Vagina (tissue), 2 donors: ENCODE measurements at regions not wholly inside any gene's neighbourhood (a gene's known extent, or its start where the extent isn't known, plus 50 kb on each side); places are given as distances from the start of the nearest gene placed in this dataset.

ENCODE experiments used
- DNase-seq, 2 donors: peaks; one replicate each; pipeline ENCODE4 v3.0.0-alpha.2; 2017; ENCODE audit errors: extremely low spot score in 2 of 2
- H3K27ac ChIP-seq: fragments of 200-600 bp; sonication (generic); one replicate; pipeline ENCODE4 v1.5.1; 2019
- H3K27me3 ChIP-seq: fragments of 200-600 bp; sonication (generic); one replicate; pipeline ENCODE4 v1.5.1; 2019
- H3K36me3 ChIP-seq, 2 donors: fragments of 200-600 bp; sonication (generic); one replicate each; pipeline ENCODE4 v1.5.1; 2017 to 2019
- H3K4me1 ChIP-seq: fragments of 200-600 bp; sonication (generic); one replicate; pipeline ENCODE4 v1.5.1; 2019
- H3K4me3 ChIP-seq, 2 donors: fragments of 200-600 bp; sonication (generic); 1 replicate in 1 of 2; 2 replicates in 1 of 2; pipeline ENCODE4 v1.5.1; 2016 to 2019
- H3K9me3 ChIP-seq: fragments of 200-600 bp; sonication (generic); one replicate; pipeline ENCODE4 v1.5.1; 2019
- POLR2A ChIP-seq, 2 donors: fragments of 450-650 bp; IDR thresholded peaks; one replicate each; pipeline ENCODE4 v1.6.1; 2017; ENCODE audit warnings: antibody characterized with exemption in 2 of 2, mild to moderate bottlenecking in 2 of 2, moderate library complexity in 2 of 2
- POLR2AphosphoS5 ChIP-seq, 2 donors: sonication (generic); formaldehyde crosslinking; IDR thresholded peaks; one replicate each; pipeline ENCODE4 v1.9.0; 2017; ENCODE audit warnings: antibody characterized with exemption in 2 of 2, mild to moderate bottlenecking in 2 of 2, low read depth in 1 of 2; ENCODE audit not compliant: insufficient read depth in 1 of 2
- intact Hi-C: fragments of 100-400 bp; cut with DNase I; formaldehyde crosslinking; loops from one replicate; pipeline ENCODE4 v1.15.1; 2023
- TF ChIP-seq, protein P1 (sequence below), 3 experiments: fragments of 450-650 bp in 2 of 3; fragments of 200-600 bp in 1 of 3; sonication (generic) in 1 of 3; IDR thresholded peaks; one replicate each; pipeline ENCODE4 v1.5.1; 2017 to 2019; ENCODE audit warnings: antibody characterized with exemption in 3 of 3, mild to moderate bottlenecking in 2 of 3, moderate library complexity in 2 of 3

DNA sequence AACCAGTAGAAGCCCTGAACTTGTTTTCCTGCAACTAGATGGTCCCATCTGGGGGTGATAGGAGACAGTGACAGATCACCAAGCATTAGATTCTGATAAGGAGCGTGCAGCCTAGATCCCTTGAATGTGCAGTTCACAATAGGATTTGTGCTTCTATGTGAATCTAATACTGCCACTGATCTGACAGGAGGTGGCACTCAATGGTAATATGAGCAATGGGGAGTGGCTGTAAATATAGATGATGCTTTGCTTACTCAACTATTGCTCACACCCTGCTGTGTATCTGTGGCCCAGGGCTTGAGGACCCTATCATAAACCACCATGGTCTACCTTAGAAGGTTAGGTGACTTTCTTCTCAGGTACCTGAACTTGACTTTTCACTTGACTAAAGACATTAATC lies 417.1 kb upstream of the ARHGEF26 start:
- Histone ChIP-seq H3K4me1 (no peaks in the 10 kb centered on the region), H3K27me3 (no peaks in the 10 kb centered on the region), H3K9me3 (no peaks in the 10 kb centered on the region), H3K27ac (no peak overlapping the region), H3K36me3 (no peaks in the 10 kb centered on the region), H3K4me3 (no peak overlapping the region)
- intact Hi-C loops = no loop called here
- DNase-seq = no peak
- TF ChIP-seq, protein P1, sequence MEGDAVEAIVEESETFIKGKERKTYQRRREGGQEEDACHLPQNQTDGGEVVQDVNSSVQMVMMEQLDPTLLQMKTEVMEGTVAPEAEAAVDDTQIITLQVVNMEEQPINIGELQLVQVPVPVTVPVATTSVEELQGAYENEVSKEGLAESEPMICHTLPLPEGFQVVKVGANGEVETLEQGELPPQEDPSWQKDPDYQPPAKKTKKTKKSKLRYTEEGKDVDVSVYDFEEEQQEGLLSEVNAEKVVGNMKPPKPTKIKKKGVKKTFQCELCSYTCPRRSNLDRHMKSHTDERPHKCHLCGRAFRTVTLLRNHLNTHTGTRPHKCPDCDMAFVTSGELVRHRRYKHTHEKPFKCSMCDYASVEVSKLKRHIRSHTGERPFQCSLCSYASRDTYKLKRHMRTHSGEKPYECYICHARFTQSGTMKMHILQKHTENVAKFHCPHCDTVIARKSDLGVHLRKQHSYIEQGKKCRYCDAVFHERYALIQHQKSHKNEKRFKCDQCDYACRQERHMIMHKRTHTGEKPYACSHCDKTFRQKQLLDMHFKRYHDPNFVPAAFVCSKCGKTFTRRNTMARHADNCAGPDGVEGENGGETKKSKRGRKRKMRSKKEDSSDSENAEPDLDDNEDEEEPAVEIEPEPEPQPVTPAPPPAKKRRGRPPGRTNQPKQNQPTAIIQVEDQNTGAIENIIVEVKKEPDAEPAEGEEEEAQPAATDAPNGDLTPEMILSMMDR (IDR thresholded peaks at IDR 0.05) = no peak
- TF ChIP-seq POLR2AphosphoS5 (IDR thresholded peaks at IDR 0.05; ENCODE audit: insufficient read depth in 1 of 2, low read depth in 1 of 2) (no peak), POLR2A (IDR thresholded peaks at IDR 0.05) (no peak)

DNA sequence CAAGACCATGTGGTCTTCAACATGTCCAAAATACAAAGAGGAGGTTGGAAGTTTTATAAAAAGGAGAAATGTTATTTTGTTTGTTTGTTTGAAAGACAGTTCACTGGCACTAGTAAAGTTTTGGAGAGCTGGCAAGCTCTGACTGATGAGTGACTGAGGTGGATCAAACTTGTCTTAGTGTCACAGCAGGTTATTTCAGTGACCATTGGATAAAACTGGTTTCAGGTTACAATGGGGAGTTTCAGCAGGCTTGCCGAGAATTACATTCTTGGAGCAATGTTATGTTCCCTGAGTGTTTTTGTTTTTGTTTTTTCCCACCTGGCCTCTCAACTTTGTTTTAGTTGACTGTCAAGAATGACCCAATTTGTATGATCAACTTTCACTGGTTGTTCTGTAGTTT lies 414.5 kb upstream of the ARHGEF26 start:
- H3K36me3 ChIP-seq = no peaks in the 10 kb centered on the region
- no peak overlapping the region for H3K27ac ChIP-seq
- no peaks in the 10 kb centered on the region for H3K27me3 ChIP-seq
- H3K4me1 ChIP-seq = no peaks in the 10 kb centered on the region
- no peak for DNase-seq
- H3K9me3 ChIP-seq = peaks cover 5% of the 10 kb centered on the region
- no peak overlapping the region for H3K4me3 ChIP-seq
- intact Hi-C loops = no loop called here
- TF ChIP-seq POLR2A (IDR thresholded peaks at IDR 0.05) = no peak
- peak in 1 of 2 donors; percentile 19 for TF ChIP-seq POLR2AphosphoS5 (IDR thresholded peaks at IDR 0.05; ENCODE audit: insufficient read depth in 1 of 2, low read depth in 1 of 2)
- TF ChIP-seq, protein P1 (IDR thresholded peaks at IDR 0.05) = no peak

DNA sequence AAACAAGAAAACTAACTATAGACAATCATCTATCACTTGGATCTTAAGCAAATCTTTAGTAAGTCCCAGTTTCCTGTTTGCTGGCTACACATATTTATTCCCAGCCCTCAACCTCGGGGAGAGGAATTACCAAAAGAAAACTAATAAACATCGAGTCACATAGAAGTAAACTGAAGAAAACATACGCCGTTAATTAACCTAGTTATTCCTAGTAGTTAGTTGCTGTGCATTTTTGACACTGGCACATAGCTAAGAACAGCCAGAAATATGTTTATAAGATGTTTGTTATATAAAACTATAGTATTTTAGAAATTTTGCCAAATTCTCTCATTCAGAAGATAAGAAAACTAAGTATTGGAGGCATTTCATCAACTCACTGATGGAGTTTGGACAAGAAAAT lies 407.2 kb upstream of the ARHGEF26 start:
- H3K4me1 ChIP-seq = no peaks in the 10 kb centered on the region
- TF ChIP-seq POLR2A (IDR thresholded peaks at IDR 0.05) (no peak), POLR2AphosphoS5 (IDR thresholded peaks at IDR 0.05; ENCODE audit: insufficient read depth in 1 of 2, low read depth in 1 of 2) (no peak)
- TF ChIP-seq, protein P1 (IDR thresholded peaks at IDR 0.05) = no peak
- no peak overlapping the region for H3K4me3 ChIP-seq
- H3K9me3 ChIP-seq = peaks cover 5% of the 10 kb centered on the region
- intact Hi-C loops = no loop called here
- H3K27me3 ChIP-seq = no peaks in the 10 kb centered on the region
- no peak overlapping the region for H3K27ac ChIP-seq
- no peaks in the 10 kb centered on the region for H3K36me3 ChIP-seq
- DNase-seq = no peak

DNA sequence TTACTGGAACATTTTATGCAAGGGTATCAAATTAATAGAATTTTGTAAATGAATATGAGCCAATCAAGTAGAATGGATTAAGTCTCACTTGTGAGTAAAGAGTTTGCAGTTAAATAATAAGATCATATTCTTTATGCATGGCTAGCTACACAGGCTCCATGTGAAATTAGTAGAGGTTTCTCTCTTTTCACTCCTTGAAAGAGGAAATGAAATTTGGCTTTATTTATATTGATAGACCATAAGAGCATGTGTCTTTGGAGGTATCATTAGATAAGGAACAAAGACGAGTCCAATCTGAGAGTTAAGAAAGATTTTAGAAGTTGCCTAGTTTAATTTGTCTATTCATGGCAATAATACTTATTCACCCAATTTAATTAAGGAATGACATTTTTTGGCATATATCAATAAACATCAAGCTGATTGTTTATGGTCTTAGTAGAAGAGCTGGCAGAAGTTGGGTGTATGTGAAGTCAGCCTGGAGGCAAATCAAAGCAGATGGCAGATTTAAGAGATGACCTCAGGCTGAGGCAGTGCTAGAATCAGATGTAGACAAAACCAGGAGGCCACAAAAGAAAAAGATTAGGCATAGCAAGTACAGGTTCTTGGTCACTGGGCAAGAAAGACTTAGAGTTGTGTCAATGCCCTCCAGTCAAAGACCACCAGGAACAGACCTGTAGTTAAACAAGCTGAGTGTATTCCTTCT lies 406.5 kb upstream of the ARHGEF26 start:
- Histone ChIP-seq H3K27ac (no peak overlapping the region), H3K27me3 (no peaks in the 10 kb centered on the region)
- intact Hi-C loops = no loop called here

GRCh38 chr3:153722157-153722556 lies 399.0 kb upstream of the ARHGEF26 start:
- TF ChIP-seq POLR2A (IDR thresholded peaks at IDR 0.05) = no peak
- TF ChIP-seq POLR2AphosphoS5 (IDR thresholded peaks at IDR 0.05; ENCODE audit: insufficient read depth in 1 of 2, low read depth in 1 of 2) = no peak
- TF ChIP-seq, protein P1 (IDR thresholded peaks at IDR 0.05) = no peak
- Histone ChIP-seq H3K36me3 (no peaks in the 10 kb centered on the region), H3K27ac (no peak overlapping the region), H3K4me1 (no peaks in the 10 kb centered on the region), H3K27me3 (no peaks in the 10 kb centered on the region), H3K9me3 (no peaks in the 10 kb centered on the region), H3K4me3 (no peak overlapping the region)
- no peak for DNase-seq
- intact Hi-C loops = no loop called here

More for the DNA sequence above, 406.5 kb upstream of the ARHGEF26 start:
- Histone ChIP-seq H3K9me3 (peaks cover 5% of the 10 kb centered on the region), H3K36me3 (no peaks in the 10 kb centered on the region), H3K4me3 (no peak overlapping the region), H3K4me1 (no peaks in the 10 kb centered on the region)
- TF ChIP-seq POLR2AphosphoS5 (IDR thresholded peaks at IDR 0.05; ENCODE audit: insufficient read depth in 1 of 2, low read depth in 1 of 2) = no peak
- TF ChIP-seq, protein P1 (IDR thresholded peaks at IDR 0.05) = no peak
- DNase-seq = no peak
